ENCODE measurements at regions not wholly inside any gene's neighbourhood (a gene's known extent, or its start where the extent isn't known, plus 50 kb on each side); places are given as distances from the start of the nearest gene placed in this dataset.

DNA sequence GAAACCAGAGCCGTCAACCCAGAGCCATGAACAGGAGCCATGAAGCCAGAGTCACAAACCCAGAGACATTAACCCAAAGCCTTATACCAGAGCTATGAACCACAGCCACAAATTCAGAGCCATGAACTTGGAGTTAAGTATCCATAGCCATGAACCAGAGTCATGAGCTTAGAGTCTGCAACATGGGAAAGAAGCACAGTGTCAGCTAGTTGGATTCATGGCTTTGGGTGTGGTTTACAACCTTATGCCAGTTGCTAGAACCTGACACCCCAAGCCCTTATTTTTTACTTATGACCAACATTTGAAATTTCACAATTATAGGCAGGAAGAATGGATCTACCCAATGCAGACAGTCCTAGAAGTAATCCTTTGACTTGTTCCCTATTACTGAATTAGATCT, 128.9 kb upstream of the FAM78B start:
- Histone ChIP-seq H3K4me1 (ENCODE audit: insufficient read depth, low read length) (no peaks in the 10 kb centered on the region), H3K79me2 (ENCODE audit: insufficient read depth, low read length) (no peaks in the 10 kb centered on the region), H2AFZ (ENCODE audit: low read length) (no peak overlapping the region), H3K4me2 (ENCODE audit: low read depth, low read length) (no peak overlapping the region), H3K27ac (ENCODE audit: extremely low read length, insufficient read depth, low read length) (no peak overlapping the region), H3K9me3 (ENCODE audit: low read length) (no peaks in the 10 kb centered on the region), H3K36me3 (replicated peaks in 1 of 2; ENCODE audit: control insufficient read depth in 1 of 2, insufficient read depth in 2 of 2, low read length in 2 of 2) (no peaks in the 10 kb centered on the region), H4K20me1 (ENCODE audit: insufficient read depth, low read length) (no peaks in the 10 kb centered on the region), H3K4me3 (replicated peaks in 1 of 3; ENCODE audit: insufficient read depth in 1 of 3, low read depth in 2 of 3, low read length in 3 of 3) (no peak overlapping the region), H3K27me3 (ENCODE audit: control insufficient read depth in 1 of 2, insufficient read depth in 2 of 2, low read length in 2 of 2) (no peaks in the 10 kb centered on the region), H3K9ac (ENCODE audit: insufficient read depth, low read depth, low read length) (no peak overlapping the region)
- intact Hi-C loops (cut with micrococcal nuclease; ENCODE audit: unreplicated experiment), result no loop called here
- WGBS (ENCODE audit: low lambda C conversion rate), result 0% methylated on average over 1 of the region's 1 CpG
- CTCF ChIA-PET (ENCODE audit: low intra/inter-chr PET ratio, low total read pairs), result no interaction called here
- FAIRE-seq (no peak), DNase-seq (ENCODE audit: low spot score) (no peak), ATAC-seq (no peak)
- POLR2A ChIA-PET, result no interaction called here
- BruUV-seq (replicated peaks), result no TSS peak
- TF ChIP-seq POLR2AphosphoS5 (IDR thresholded peaks at IDR 0.05; ENCODE audit: low read depth, low read length) (no peak), PTBP1 (IDR thresholded peaks at IDR 0.05; ENCODE audit: low read depth, low read length, poor library complexity, severe bottlenecking) (no peak), ZBTB20 (CRISPR knock-in tag; IDR thresholded peaks at IDR 0.05; ENCODE audit: borderline replicate concordance, low read depth) (no peak), IKZF4 (CRISPR knock-in tag; IDR thresholded peaks at IDR 0.05; ENCODE audit: borderline replicate concordance, low read depth, not compliant biosample characterization) (no peak), NBN (conservative IDR thresholded peaks at IDR 0.05) (no peak), ZNF205 (CRISPR knock-in tag; IDR thresholded peaks at IDR 0.05) (no peak), JARID2 (CRISPR knock-in tag; IDR thresholded peaks at IDR 0.05; ENCODE audit: insufficient replicate concordance) (no peak), ETV5 (CRISPR knock-in tag; IDR thresholded peaks at IDR 0.05; ENCODE audit: borderline replicate concordance) (no peak), ZNF382 (CRISPR knock-in tag; IDR thresholded peaks at IDR 0.05; ENCODE audit: borderline replicate concordance) (no peak), SMYD3 (CRISPR knock-in tag; IDR thresholded peaks at IDR 0.05) (no peak), SP1 (IDR thresholded peaks at IDR 0.05) (no peak), SP1 (CRISPR knock-in tag; IDR thresholded peaks at IDR 0.05) (no peak), ZNF256 (CRISPR knock-in tag; conservative IDR thresholded peaks at IDR 0.05) (no peak), PCBP2 (optimal IDR thresholded peaks at IDR 0.05; ENCODE audit: low read depth, low read length, poor library complexity, severe bottlenecking) (no peak), MTERF4 (CRISPR knock-in tag; IDR thresholded peaks at IDR 0.05) (no peak), HOXA9 (CRISPR knock-in tag; IDR thresholded peaks at IDR 0.05; ENCODE audit: borderline replicate concordance) (no peak), TCF7 (IDR thresholded peaks at IDR 0.05; ENCODE audit: low read depth) (no peak)
- in situ Hi-C loops (cut with HindIII; ENCODE audit: extremely low pct_ligation_motif_present, low pct_unique_long_range_greater_than_20kb), result no loop called here

All from HepG2 (cell line).